Thoracic aorta (tissue), 2 donors: ENCODE measurements at regions not wholly inside any gene's neighbourhood (a gene's known extent, or its start where the extent isn't known, plus 50 kb on each side); places are given as distances from the start of the nearest gene placed in this dataset.

Experiments used
- ATAC-seq: fragments of 150-250 bp; one replicate; pipeline ENCODE4 v1.8.0; 2017; ENCODE audit warnings: low read depth; ENCODE audit not compliant: insufficient number of reproducible peaks, low FRiP score
- DNase-seq: peaks from one replicate; pipeline ENCODE4 v3.0.0-alpha.2; 2020; ENCODE audit warnings: low spot score
- H3K27ac ChIP-seq, 2 donors: fragments of 200-600 bp; sonication (generic); 1 replicate in 1 of 2; 2 replicates in 1 of 2; pipeline ENCODE4 v1.5.1; 2016; ENCODE audit warnings: mild to moderate bottlenecking in 2 of 2, moderate library complexity in 2 of 2
- H3K27me3 ChIP-seq: fragments of 200-600 bp; sonication (generic); replicated peaks from 2 replicates; pipeline ENCODE4 v1.6.0; 2016; ENCODE audit warnings: mild to moderate bottlenecking; ENCODE audit not compliant: insufficient read depth
- H3K36me3 ChIP-seq: fragments of 200-600 bp; sonication (generic); one replicate; pipeline ENCODE4 v1.5.1; 2016
- H3K4me1 ChIP-seq, 2 donors: fragments of 200-600 bp; sonication (generic); 1 replicate in 1 of 2; 2 replicates in 1 of 2; pipeline versions ENCODE4 v1.5.1 to v1.6.0; 2016; ENCODE audit warnings: low read depth in 2 of 2, mild to moderate bottlenecking in 1 of 2; ENCODE audit not compliant: control insufficient read depth in 1 of 2
- H3K4me3 ChIP-seq: fragments of 200-600 bp; sonication (generic); 2 replicates; pipeline ENCODE4 v1.5.1; 2016; ENCODE audit warnings: mild to moderate bottlenecking
- H3K9me3 ChIP-seq: fragments of 200-600 bp; sonication (generic); 2 replicates; pipeline ENCODE4 v1.5.1; 2016
- CTCF ChIP-seq: fragments of 200-600 bp; sonication (generic); IDR thresholded peaks from one replicate; pipeline ENCODE4 v1.5.1; 2019; ENCODE audit warnings: antibody characterized with exemption

- ATAC-seq (no peak), DNase-seq (no peak)
- Histone ChIP-seq H3K27me3 (no peaks in the 10 kb centered on the region), H3K4me1 (no peaks in the 10 kb centered on the region), H3K36me3 (no peaks in the 10 kb centered on the region), H3K9me3 (no peaks in the 10 kb centered on the region), H3K27ac (no peak overlapping the region), H3K4me3 (no peak overlapping the region)
- no peak for TF ChIP-seq CTCF
Observed at GRCh38 chr9:80632041-80632440, 1057.3 kb downstream of the TLE1 start.

DNA sequence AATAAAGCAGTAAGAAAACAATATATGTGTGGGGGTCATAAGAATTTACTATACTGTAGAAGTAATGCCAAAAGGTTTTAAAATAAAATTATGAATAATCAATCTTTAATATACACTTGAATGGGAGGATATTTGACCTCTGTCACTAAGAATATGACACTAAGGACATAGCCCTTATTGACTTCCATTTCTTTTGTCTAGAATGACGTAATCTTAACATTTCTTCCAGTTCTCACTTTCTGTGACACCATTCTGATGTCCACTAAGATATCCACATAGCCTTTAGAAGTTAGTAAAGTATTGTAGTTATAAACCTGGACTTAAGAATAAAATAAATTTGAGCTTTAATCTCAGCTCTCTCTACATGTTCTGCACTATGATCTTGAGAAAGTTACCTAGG is 1050.7 kb downstream of the TLE4 start:
- H3K4me1 ChIP-seq: no peaks in the 10 kb centered on the region
- DNase-seq: no peak
- TF ChIP-seq CTCF: no peak

DNA sequence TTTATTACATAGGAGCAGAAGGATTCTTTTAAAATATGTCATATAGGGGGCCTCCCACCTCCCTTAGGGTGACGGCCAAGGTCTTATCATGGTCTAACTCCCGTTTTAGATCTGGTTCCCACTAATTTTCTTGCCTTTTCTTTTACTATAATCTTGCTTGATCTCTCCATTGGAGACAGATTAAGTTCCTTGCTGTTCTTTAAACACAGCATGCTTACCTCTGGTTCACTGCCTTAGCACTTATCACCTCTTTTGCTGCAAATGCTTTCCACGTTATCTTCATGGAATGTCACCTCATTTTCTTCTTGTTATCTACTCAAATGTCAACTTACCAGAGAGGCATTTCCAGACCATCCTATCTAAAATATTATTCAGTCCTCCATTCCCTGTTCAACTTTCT is 1047.6 kb downstream of the TLE4 start:
- Histone ChIP-seq H3K27ac (no peak overlapping the region), H3K36me3 (no peaks in the 10 kb centered on the region), H3K4me1 (no peaks in the 10 kb centered on the region), H3K4me3 (no peak overlapping the region), H3K27me3 (no peaks in the 10 kb centered on the region), H3K9me3 (no peaks in the 10 kb centered on the region)
- no peak for TF ChIP-seq CTCF
- DNase-seq: no peak
- no peak for ATAC-seq

More for the DNA sequence above, 1050.7 kb downstream of the TLE4 start:
- Histone ChIP-seq H3K27me3 (no peaks in the 10 kb centered on the region), H3K4me3 (no peak overlapping the region), H3K9me3 (no peaks in the 10 kb centered on the region), H3K36me3 (no peaks in the 10 kb centered on the region), H3K27ac (no peak overlapping the region)
- no peak for ATAC-seq

- Histone ChIP-seq H3K27me3 (no peaks in the 10 kb centered on the region), H3K36me3 (no peaks in the 10 kb centered on the region), H3K27ac (no peak overlapping the region), H3K4me1 (no peaks in the 10 kb centered on the region), H3K9me3 (no peaks in the 10 kb centered on the region), H3K4me3 (no peak overlapping the region)
- ATAC-seq: no peak
- DNase-seq: no peak
- TF ChIP-seq CTCF: no peak
Observed at GRCh38 chr9:80615964-80616363, 1044.2 kb downstream of the TLE4 start.

- no peaks in the 10 kb centered on the region for H3K9me3 ChIP-seq
- no peaks in the 10 kb centered on the region for H3K27me3 ChIP-seq
- H3K36me3 ChIP-seq: no peaks in the 10 kb centered on the region
- H3K27ac ChIP-seq: no peak overlapping the region
- no peak for DNase-seq
- no peaks in the 10 kb centered on the region for H3K4me1 ChIP-seq
- H3K4me3 ChIP-seq: no peak overlapping the region
- no peak for ATAC-seq
- TF ChIP-seq CTCF: no peak
Observed at GRCh38 chr9:80605793-80606192, 1034.0 kb downstream of the TLE4 start.
